ENCODE measurements at regions not wholly inside any gene's neighbourhood (a gene's known extent, or its start where the extent isn't known, plus 50 kb on each side); places are given as distances from the start of the nearest gene placed in this dataset.

DNA sequence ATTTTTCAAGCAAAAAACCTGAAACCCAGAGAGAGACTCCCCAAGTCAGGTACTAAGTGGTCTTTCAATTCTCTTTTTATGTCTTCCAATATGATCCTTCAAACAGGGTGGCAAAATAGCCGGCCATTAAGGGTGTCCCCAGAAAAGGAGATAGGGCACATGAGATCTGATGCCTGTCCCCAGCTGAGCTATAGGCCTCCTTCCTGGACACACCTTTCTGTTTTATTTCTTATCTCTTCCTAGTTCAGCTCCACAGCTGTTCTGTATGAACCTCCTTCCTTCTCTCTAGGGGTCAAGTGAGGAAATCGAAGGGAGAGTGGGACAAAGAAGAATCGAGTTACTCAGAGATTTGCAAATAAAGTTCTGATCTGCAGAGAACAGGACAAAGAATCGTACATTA, 112.4 kb upstream of the ATP1A1 start:
- DNase-seq (ENCODE audit: low spot score): no peak
- CTCF ChIA-PET: no interaction called here
- BruUV-seq (replicated peaks): no TSS peak

DNA sequence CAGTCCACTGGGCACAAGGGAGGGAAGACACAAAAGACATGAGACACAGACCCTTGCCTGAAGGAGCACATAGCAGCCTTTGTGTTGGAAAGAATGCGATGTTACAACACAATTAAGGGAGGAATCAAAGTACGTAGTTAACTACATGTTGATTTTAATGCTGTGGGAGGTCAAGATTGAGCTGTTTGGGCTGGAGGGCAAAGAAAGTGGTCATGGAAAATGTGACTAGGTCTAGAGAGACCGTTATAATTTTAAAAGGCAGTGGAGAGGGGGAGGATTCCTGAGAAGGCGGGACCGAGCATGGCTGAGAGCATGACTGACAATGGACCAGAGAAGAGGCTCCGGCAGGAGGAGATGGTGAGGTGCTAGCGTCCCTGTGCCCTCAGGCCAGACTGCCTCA, 111.8 kb upstream of the ATP1A1 start:
- no peak overlapping the region for H3K27ac ChIP-seq (ENCODE audit: low read depth, low read length, poor library complexity, severe bottlenecking)
- H3K27me3 ChIP-seq (replicated peaks; ENCODE audit: insufficient read depth, low read depth, low read length, poor library complexity): no peaks in the 10 kb centered on the region
- no peak overlapping the region for H3K4me3 ChIP-seq (ENCODE audit: low read depth, low read length, poor library complexity, severe bottlenecking)
- ChIA-PET POLR2A (ENCODE audit: low non-redundant PET) (no interaction called here), CTCF (no interaction called here)
- TF ChIP-seq EZH2 (IDR thresholded peaks at IDR 0.05; ENCODE audit: borderline replicate concordance, low read depth, low read length, poor library complexity, severe bottlenecking): no peak
- TF ChIP-seq, protein P1, sequence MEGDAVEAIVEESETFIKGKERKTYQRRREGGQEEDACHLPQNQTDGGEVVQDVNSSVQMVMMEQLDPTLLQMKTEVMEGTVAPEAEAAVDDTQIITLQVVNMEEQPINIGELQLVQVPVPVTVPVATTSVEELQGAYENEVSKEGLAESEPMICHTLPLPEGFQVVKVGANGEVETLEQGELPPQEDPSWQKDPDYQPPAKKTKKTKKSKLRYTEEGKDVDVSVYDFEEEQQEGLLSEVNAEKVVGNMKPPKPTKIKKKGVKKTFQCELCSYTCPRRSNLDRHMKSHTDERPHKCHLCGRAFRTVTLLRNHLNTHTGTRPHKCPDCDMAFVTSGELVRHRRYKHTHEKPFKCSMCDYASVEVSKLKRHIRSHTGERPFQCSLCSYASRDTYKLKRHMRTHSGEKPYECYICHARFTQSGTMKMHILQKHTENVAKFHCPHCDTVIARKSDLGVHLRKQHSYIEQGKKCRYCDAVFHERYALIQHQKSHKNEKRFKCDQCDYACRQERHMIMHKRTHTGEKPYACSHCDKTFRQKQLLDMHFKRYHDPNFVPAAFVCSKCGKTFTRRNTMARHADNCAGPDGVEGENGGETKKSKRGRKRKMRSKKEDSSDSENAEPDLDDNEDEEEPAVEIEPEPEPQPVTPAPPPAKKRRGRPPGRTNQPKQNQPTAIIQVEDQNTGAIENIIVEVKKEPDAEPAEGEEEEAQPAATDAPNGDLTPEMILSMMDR (conservative IDR thresholded peaks at IDR 0.05; ENCODE audit: low read depth, low read length): no peak
- intact Hi-C loops (cut with micrococcal nuclease; ENCODE audit: unreplicated experiment): no loop called here
- no TSS peak for BruUV-seq (replicated peaks)
- H3K9me3 ChIP-seq (ENCODE audit: low read depth, low read length, poor library complexity, severe bottlenecking): no peaks in the 10 kb centered on the region
- H3K36me3 ChIP-seq (ENCODE audit: insufficient read depth, low read length, poor library complexity, severe bottlenecking): no peaks in the 10 kb centered on the region
- no peak for DNase-seq (ENCODE audit: low spot score)
- no peaks in the 10 kb centered on the region for H3K4me1 ChIP-seq (ENCODE audit: insufficient read depth, low read length, poor library complexity, severe bottlenecking)

More for the DNA sequence above, 112.4 kb upstream of the ATP1A1 start:
- H3K4me3 ChIP-seq (ENCODE audit: low read depth, low read length, poor library complexity, severe bottlenecking): no peak overlapping the region
- H3K27ac ChIP-seq (ENCODE audit: low read depth, low read length, poor library complexity, severe bottlenecking): no peak overlapping the region
- peaks cover 5% of the 10 kb centered on the region for H3K4me1 ChIP-seq (ENCODE audit: insufficient read depth, low read length, poor library complexity, severe bottlenecking)
- H3K27me3 ChIP-seq (replicated peaks; ENCODE audit: insufficient read depth, low read depth, low read length, poor library complexity): no peaks in the 10 kb centered on the region
- H3K9me3 ChIP-seq (ENCODE audit: low read depth, low read length, poor library complexity, severe bottlenecking): no peaks in the 10 kb centered on the region
- TF ChIP-seq, protein P1 (conservative IDR thresholded peaks at IDR 0.05; ENCODE audit: low read depth, low read length): no peak
- TF ChIP-seq EZH2 (IDR thresholded peaks at IDR 0.05; ENCODE audit: borderline replicate concordance, low read depth, low read length, poor library complexity, severe bottlenecking): no peak
- intact Hi-C loops (cut with micrococcal nuclease; ENCODE audit: unreplicated experiment): no loop called here
- H3K36me3 ChIP-seq (ENCODE audit: insufficient read depth, low read length, poor library complexity, severe bottlenecking): no peaks in the 10 kb centered on the region
- POLR2A ChIA-PET (ENCODE audit: low non-redundant PET): no interaction called here

DNA sequence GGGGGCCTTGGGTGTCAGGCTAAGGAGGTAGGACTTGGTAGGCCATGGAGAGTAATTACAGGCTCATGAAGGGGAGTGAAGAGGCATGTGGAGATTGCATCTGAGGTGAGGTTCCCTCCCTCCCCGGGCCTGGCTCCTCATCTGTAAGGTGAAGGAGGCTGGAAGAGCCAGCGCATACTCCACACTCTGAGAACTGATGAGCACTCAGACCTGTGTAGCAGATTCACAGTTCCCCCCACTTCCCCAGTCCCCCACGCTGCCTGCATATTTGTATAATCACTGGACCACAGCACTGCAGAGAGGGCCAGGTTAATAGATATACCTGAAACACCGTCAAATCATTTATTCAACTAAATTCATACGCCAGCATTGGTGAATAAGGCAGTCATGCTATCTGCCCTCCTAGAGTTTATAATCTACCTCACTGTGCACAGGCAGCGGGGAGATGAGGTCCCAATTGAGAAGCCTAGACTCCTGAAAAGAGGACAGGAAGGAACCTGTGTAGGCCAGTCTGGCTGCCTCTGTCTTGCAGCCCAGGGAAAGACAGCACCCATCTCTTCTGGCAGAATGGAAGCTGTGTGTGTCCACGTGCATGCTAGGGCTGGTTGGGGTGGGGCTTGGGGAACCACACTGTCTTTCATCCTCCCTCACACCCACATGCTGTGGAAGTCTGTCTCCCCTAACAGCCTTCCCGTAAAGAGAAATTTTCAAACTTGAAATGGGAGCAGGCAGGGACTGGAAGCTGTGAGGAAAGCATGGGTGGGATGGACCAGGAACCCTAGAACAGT, 110.6 kb upstream of the ATP1A1 start:
- TF ChIP-seq EZH2 (IDR thresholded peaks at IDR 0.05; ENCODE audit: borderline replicate concordance, low read depth, low read length, poor library complexity, severe bottlenecking): no peak
- TF ChIP-seq, protein P1 (conservative IDR thresholded peaks at IDR 0.05; ENCODE audit: low read depth, low read length): no peak
- no peaks in the 10 kb centered on the region for H3K9me3 ChIP-seq (ENCODE audit: low read depth, low read length, poor library complexity, severe bottlenecking)
- DNase-seq (ENCODE audit: low spot score): no peak
- H3K36me3 ChIP-seq (ENCODE audit: insufficient read depth, low read length, poor library complexity, severe bottlenecking): no peaks in the 10 kb centered on the region
- ChIA-PET CTCF (no interaction called here), POLR2A (ENCODE audit: low non-redundant PET) (no interaction called here)
- H3K4me1 ChIP-seq (ENCODE audit: insufficient read depth, low read length, poor library complexity, severe bottlenecking): no peaks in the 10 kb centered on the region
- no peaks in the 10 kb centered on the region for H3K27me3 ChIP-seq (replicated peaks; ENCODE audit: insufficient read depth, low read depth, low read length, poor library complexity)
- no TSS peak for BruUV-seq (replicated peaks)
- H3K27ac ChIP-seq (ENCODE audit: low read depth, low read length, poor library complexity, severe bottlenecking): no peak overlapping the region
- intact Hi-C loops (cut with micrococcal nuclease; ENCODE audit: unreplicated experiment): no loop called here
- no peak overlapping the region for H3K4me3 ChIP-seq (ENCODE audit: low read depth, low read length, poor library complexity, severe bottlenecking)
